GM13977 (cell line): ENCODE measurements at regions not wholly inside any gene's neighbourhood (a gene's known extent, or its start where the extent isn't known, plus 50 kb on each side); places are given as distances from the start of the nearest gene placed in this dataset.

ENCODE experiments used
- DNase-seq: peaks from one replicate; pipeline ENCODE4 v3.0.0; 2012; ENCODE audit warnings: low spot score
- CTCF ChIP-seq: IDR thresholded peaks from 2 replicates; pipeline ENCODE4 v1.5.1; 2012; ENCODE audit warnings: mild to moderate bottlenecking, control low read depth; ENCODE audit not compliant: insufficient read depth; ENCODE audit errors: extremely low read depth, missing control alignments
- in situ Hi-C: fragments of 300-500 bp; cut with MboI; formaldehyde crosslinking; loops from one replicate; pipeline ENCODE4 v1.12.0; 2022; ENCODE audit warnings: low sequenced_read_pairs, low pct_unique_long_range_greater_than_20kb, mixed read lengths, inconsistent platforms; ENCODE audit not compliant: unreplicated experiment

GRCh38 chr6:129954749-129955431 is 63.5 kb upstream of the L3MBTL3 start:
- no peak for TF ChIP-seq CTCF
- in situ Hi-C loops = no loop called here
- DNase-seq = no peak

GRCh38 chr6:129947797-129948196 is 70.6 kb upstream of the L3MBTL3 start:
- no peak for DNase-seq
- no peak for TF ChIP-seq CTCF
- in situ Hi-C loops = no loop called here

GRCh38 chr6:129946439-129947140 is 71.8 kb upstream of the L3MBTL3 start:
- DNase-seq = no peak
- TF ChIP-seq CTCF = no peak
- in situ Hi-C loops = no loop called here

GRCh38 chr6:129943637-129944271 is 74.6 kb upstream of the L3MBTL3 start:
- no peak for DNase-seq
- TF ChIP-seq CTCF = no peak
- in situ Hi-C loops = no loop called here

GRCh38 chr6:129940454-129941195 is 77.8 kb upstream of the L3MBTL3 start:
- no peak for DNase-seq
- in situ Hi-C loops = no loop called here
- no peak for TF ChIP-seq CTCF

- in situ Hi-C loops = no loop called here
- DNase-seq = no peak
- no peak for TF ChIP-seq CTCF
Observed at GRCh38 chr6:129938249-129939020, 77.3 kb upstream of the TMEM244 start.
